ENCODE measurements at regions not wholly inside any gene's neighbourhood (a gene's known extent, or its start where the extent isn't known, plus 50 kb on each side); places are given as distances from the start of the nearest gene placed in this dataset.
"Not testable (repeated sequence)": the region's sequence is repeated elsewhere in the genome, so short reads cannot be mapped to it uniquely, and the experiment has no call there.

DNA sequence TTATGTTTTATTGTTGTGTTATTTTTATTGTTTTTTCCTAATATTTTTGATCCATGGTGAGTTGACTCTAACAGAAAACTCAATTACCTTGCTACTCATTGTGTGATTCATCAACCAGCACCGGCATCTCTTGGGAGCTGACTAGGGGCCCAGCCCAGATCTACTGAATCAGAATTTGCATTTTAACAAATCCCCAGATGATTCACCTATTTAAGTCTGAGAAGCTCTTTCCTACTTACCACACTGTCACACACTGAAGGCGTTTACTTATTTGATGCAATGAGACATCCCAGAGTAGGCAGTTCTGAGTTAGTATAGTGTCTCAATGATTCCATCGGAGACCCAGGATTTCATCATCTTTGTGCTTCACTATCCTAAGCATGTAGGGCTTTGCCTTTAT lies 416.6 kb downstream of the RWDD3 start:
- no peaks in the 10 kb centered on the region for H3K27me3 Mint-ChIP-seq
- H3K4me3 Mint-ChIP-seq: no peak overlapping the region
- peaks cover 11% of the 10 kb centered on the region for H3K9me3 Mint-ChIP-seq
- H3K4me1 Mint-ChIP-seq: no peaks in the 10 kb centered on the region
- H3K27ac Mint-ChIP-seq (ENCODE audit: low read depth): no peak overlapping the region
- peaks cover 2% of the 10 kb centered on the region for H3K36me3 Mint-ChIP-seq (ENCODE audit: insufficient read depth)
- ATAC-seq (replicated peaks; ENCODE audit: extremely low read depth, poor library complexity, severe bottlenecking) (no peak), DNase-seq (ENCODE audit: low spot score in 2 of 2) (no peak)

DNA sequence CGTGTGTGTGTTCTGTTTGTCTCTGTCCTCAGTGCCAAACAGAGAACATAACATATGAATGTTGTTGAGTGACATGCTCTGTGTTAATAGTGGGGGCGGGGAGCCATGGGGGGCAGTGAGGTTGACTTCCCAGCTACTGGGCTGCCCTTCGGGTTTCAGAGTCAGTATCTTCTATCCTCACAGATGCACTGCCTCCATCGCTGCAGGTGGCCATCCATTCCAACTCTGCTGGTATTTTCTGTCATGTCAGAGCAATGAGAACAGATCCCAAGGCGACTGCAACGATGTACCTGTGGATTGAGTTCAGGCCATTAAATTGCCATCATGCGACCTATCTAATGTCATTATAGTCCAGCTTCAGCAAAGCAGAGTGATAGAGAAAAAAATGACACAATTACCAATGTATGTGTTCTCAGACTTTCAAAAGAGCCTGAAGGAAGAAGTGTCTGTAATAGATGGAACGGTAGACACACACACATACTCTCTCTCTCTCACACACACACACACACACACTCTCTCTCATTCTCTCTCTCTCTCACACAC lies 418.5 kb downstream of the RWDD3 start:
- H3K9me3 Mint-ChIP-seq: peaks cover 11% of the 10 kb centered on the region

DNA sequence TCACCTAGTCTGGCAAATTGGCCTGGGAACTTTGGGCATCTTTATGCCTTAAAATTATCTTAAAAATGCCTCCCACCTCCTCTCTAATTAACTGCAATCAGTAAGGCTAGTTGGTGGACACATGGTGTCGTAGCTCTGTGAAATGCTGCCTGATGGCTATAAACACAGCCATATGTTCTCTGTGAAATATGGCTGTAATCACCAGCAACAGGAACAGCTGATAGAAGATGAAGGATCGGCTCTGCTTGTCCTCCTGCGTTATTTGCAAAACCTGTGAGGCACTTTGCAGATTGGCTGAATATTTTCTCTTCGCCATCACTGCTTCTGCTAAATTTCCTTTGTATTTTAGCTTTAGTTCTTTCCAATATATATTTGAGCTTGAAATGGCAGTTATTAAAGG lies 419.6 kb downstream of the RWDD3 start:
- Mint-ChIP-seq H3K27me3 (no peaks in the 10 kb centered on the region), H3K9me3 (peaks cover 11% of the 10 kb centered on the region), H3K27ac (ENCODE audit: low read depth) (no peak overlapping the region), H3K4me1 (no peaks in the 10 kb centered on the region), H3K4me3 (no peak overlapping the region), H3K36me3 (ENCODE audit: insufficient read depth) (peaks cover 2% of the 10 kb centered on the region)
- ATAC-seq (replicated peaks; ENCODE audit: extremely low read depth, poor library complexity, severe bottlenecking) (no peak), DNase-seq (ENCODE audit: low spot score in 2 of 2) (no peak)

More for the DNA sequence above, 418.5 kb downstream of the RWDD3 start:
- ATAC-seq (replicated peaks; ENCODE audit: extremely low read depth, poor library complexity, severe bottlenecking) (no peak), DNase-seq (ENCODE audit: low spot score in 2 of 2) (no peak)
- no peaks in the 10 kb centered on the region for H3K27me3 Mint-ChIP-seq
- peaks cover 2% of the 10 kb centered on the region for H3K36me3 Mint-ChIP-seq (ENCODE audit: insufficient read depth)
- no peaks in the 10 kb centered on the region for H3K4me1 Mint-ChIP-seq
- no peak overlapping the region for H3K27ac Mint-ChIP-seq (ENCODE audit: low read depth)
- no peak overlapping the region for H3K4me3 Mint-ChIP-seq

DNA sequence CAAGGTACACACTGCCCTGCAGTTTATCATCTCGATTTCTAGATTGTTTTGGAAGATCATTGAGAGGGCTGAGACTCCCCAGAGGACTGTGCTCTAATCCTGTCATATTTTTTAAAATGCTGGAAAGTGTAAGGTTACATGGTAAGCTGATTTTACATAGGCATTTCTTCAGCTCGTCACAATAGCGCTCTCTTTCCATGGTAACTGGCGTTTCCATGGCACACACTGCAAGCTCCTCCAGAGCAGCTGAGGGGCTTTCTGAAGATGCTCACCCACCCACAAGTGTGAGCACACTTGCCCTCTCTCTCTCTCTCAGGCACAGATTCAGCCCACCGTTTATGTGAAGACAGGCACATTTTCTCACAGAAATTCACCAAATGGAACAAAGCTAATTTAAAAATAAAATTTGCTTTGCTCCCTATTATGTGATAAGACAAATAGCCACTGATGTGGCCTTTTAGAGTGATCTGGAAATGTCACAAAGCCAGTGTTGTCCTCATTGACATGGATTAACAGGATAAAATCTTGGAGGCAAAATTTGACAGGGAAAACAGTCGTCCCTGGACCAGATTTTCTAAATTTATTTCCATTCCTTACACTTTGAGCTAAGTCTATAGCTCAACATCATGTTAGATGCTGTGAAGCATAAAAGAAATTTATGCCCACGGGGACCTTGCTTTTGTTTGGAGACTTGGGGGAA lies 421.5 kb downstream of the RWDD3 start:
- no peak for ATAC-seq (replicated peaks; ENCODE audit: extremely low read depth, poor library complexity, severe bottlenecking)
- Mint-ChIP-seq H3K27me3 (no peaks in the 10 kb centered on the region), H3K4me3 (no peak overlapping the region), H3K36me3 (ENCODE audit: insufficient read depth) (no peaks in the 10 kb centered on the region), H3K9me3 (peaks cover 11% of the 10 kb centered on the region), H3K4me1 (no peaks in the 10 kb centered on the region), H3K27ac (ENCODE audit: low read depth) (no peak overlapping the region)
- DNase-seq (ENCODE audit: low spot score in 2 of 2): no peak

DNA sequence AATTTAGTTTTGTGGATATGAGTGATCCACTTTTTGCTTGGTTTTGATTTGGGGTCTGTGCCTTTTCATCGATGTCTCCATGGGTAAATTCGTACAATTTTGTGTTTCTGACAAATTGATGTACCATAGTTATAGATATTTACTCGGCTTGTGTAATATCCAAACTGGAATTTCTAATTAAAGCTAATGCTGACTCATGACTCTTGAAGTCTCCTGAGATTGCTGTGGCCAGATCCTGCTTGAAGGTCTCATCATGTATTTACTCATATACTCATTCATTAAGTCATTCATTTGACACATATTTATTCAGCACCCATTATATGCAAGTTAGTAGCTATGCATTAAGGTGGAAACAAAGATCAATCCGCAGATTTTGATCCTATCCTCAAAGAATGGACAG lies 423.2 kb downstream of the RWDD3 start:
- H3K27me3 Mint-ChIP-seq: no peaks in the 10 kb centered on the region
- H3K4me3 Mint-ChIP-seq: no peak overlapping the region
- H3K9me3 Mint-ChIP-seq: peaks cover 5% of the 10 kb centered on the region
- no peak for ATAC-seq (replicated peaks; ENCODE audit: extremely low read depth, poor library complexity, severe bottlenecking)
- no peaks in the 10 kb centered on the region for H3K4me1 Mint-ChIP-seq
- DNase-seq (ENCODE audit: low spot score in 2 of 2): no peak
- no peak overlapping the region for H3K27ac Mint-ChIP-seq (ENCODE audit: low read depth)
- no peaks in the 10 kb centered on the region for H3K36me3 Mint-ChIP-seq (ENCODE audit: insufficient read depth)

DNA sequence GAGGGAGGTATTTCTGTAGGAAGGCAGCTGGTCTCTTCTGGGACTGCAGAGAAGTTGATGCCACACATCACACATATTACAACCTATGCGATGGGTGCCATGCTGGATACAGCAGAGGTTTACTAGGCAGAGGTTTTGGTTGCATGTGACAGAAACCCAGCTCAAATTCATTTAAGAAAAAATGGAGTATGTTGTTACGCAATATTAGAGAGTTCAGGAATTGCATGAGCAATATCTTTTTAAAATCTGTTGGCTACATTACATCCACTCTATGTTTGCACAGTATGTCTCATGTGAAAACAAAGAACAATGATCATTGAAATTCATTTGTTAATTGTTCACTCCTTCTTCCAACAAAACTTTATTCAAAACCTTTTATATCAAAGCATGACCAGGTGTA lies 425.2 kb downstream of the RWDD3 start:
- DNase-seq (ENCODE audit: low spot score in 2 of 2): no peak
- no peak overlapping the region for H3K27ac Mint-ChIP-seq (ENCODE audit: low read depth)
- ATAC-seq (replicated peaks; ENCODE audit: extremely low read depth, poor library complexity, severe bottlenecking): no peak
- no peaks in the 10 kb centered on the region for H3K9me3 Mint-ChIP-seq
- no peaks in the 10 kb centered on the region for H3K27me3 Mint-ChIP-seq
- no peaks in the 10 kb centered on the region for H3K36me3 Mint-ChIP-seq (ENCODE audit: insufficient read depth)
- H3K4me1 Mint-ChIP-seq: no peaks in the 10 kb centered on the region
- no peak overlapping the region for H3K4me3 Mint-ChIP-seq

DNA sequence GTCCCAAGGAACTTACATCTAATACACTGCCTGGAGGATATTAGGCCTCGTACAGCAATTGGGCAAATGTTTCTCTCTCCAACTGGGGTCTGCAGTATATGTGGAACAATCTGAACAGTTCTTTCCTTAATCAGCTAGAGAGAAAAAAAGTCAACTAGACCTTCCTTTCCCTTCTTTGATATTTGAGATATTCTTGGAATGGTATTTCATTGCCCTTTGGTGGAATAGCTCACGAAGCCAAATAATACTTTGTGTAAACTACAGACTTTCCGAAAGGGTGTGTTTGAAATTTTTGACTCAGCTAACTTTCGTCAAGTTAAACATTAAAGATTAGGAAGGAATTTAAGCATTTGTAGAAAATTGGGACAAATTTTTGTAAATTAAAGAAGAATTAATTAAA lies 425.6 kb downstream of the RWDD3 start:
- Mint-ChIP-seq H3K4me3 (no peak overlapping the region), H3K27me3 (no peaks in the 10 kb centered on the region), H3K27ac (ENCODE audit: low read depth) (no peak overlapping the region), H3K9me3 (no peaks in the 10 kb centered on the region), H3K4me1 (no peaks in the 10 kb centered on the region), H3K36me3 (ENCODE audit: insufficient read depth) (no peaks in the 10 kb centered on the region)
- ATAC-seq (replicated peaks; ENCODE audit: extremely low read depth, poor library complexity, severe bottlenecking): no peak
- DNase-seq (ENCODE audit: low spot score in 2 of 2): no peak

DNA sequence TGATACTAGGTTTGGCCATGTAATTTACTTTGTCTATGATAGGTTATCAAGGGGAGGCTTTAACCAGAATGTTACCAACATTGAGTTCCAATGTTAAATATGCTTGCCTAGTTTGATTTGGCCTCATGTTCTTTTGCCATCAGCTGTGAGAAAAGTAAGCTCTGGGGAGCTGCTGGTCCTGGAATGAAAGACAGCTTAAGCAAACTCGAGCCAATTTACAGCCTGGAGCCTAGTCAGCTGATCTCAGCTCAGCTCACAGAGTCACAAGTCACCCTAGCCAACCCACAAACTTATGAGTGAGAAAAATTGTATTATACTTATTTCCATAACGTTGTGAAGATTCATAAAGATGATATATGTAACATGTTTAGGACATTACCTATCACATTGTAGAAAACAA lies 426.7 kb downstream of the RWDD3 start:
- Mint-ChIP-seq H3K4me1 (no peaks in the 10 kb centered on the region), H3K4me3 (no peak overlapping the region), H3K27me3 (no peaks in the 10 kb centered on the region), H3K36me3 (ENCODE audit: insufficient read depth) (no peaks in the 10 kb centered on the region), H3K9me3 (no peaks in the 10 kb centered on the region), H3K27ac (ENCODE audit: low read depth) (no peak overlapping the region)
- no peak for ATAC-seq (replicated peaks; ENCODE audit: extremely low read depth, poor library complexity, severe bottlenecking)
- DNase-seq (ENCODE audit: low spot score in 2 of 2): no peak

DNA sequence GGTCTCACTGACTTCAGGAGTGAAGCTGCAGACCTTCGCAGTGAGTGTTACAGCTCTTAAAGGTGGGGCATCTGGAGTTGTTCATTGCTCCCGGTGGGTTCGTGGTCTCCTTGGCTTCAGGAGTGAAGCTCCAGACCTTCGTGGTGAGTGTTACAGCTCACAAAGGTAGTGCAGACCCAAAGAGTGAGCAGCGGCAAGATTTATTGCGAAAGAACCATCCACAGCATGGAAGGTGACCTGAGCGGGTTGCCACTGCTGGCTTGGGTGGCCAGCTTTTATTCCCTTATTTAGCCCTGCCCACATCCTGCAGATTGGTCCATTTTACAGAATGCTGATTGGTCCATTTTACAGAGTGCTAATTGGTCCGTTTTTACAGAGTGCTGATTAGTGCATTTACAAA lies 429.5 kb downstream of the RWDD3 start:
- H3K36me3 Mint-ChIP-seq (ENCODE audit: insufficient read depth); H3K27ac Mint-ChIP-seq (ENCODE audit: low read depth); H3K4me1 Mint-ChIP-seq; H3K9me3 Mint-ChIP-seq; ATAC-seq (replicated peaks; ENCODE audit: extremely low read depth, poor library complexity, severe bottlenecking); DNase-seq (ENCODE audit: low spot score in 2 of 2); H3K4me3 Mint-ChIP-seq; H3K27me3 Mint-ChIP-seq: not testable (repeated sequence)

DNA sequence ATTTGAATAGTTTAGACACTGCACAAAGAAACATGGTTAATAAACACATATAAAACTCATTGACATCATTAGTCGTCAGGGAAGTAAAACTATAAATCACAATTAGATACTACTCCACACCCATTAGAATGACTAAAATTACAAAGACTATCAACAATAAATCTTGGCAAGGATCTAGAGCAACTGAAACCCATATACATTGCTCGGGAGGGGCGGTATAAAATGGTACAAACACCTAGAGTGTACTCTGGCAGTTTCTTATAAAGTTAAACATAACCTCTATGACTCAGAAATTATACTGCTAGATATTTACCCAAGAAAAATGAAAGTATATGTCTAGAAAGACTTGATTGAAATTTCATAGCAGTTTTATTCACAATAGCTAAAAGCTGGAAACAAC lies 434.2 kb downstream of the RWDD3 start:
- ATAC-seq (replicated peaks; ENCODE audit: extremely low read depth, poor library complexity, severe bottlenecking): no peak
- H3K4me3 Mint-ChIP-seq: no peak overlapping the region
- H3K4me1 Mint-ChIP-seq: no peaks in the 10 kb centered on the region

DNA sequence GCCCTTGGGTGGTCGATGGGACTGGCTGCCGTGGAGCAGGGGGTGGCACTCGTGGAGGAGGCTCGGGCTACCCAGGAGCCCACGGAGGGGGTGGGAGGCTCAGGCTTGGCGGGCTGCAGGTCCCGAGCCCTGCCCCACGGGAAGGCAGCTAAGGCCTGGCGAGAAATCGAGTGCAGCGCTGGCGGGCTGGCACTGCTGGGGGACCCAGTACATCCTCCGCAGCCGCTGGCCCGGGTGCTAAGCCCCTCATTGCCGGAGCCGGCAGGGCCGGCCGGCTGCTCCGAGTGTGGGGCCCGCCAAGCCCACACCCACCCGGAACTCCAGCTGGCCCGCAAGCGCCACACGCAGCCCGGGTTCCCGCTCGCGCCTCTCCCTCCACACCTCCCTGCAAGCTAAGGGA lies 435.6 kb downstream of the RWDD3 start:
- not testable (repeated sequence) for H3K27me3 Mint-ChIP-seq; H3K4me1 Mint-ChIP-seq; H3K4me3 Mint-ChIP-seq; H3K36me3 Mint-ChIP-seq (ENCODE audit: insufficient read depth); DNase-seq (ENCODE audit: low spot score in 2 of 2); H3K27ac Mint-ChIP-seq (ENCODE audit: low read depth); ATAC-seq (replicated peaks; ENCODE audit: extremely low read depth, poor library complexity, severe bottlenecking)
- H3K9me3 Mint-ChIP-seq: peaks cover 14% of the 10 kb centered on the region

More for the DNA sequence above, 434.2 kb downstream of the RWDD3 start:
- Mint-ChIP-seq H3K27me3 (no peaks in the 10 kb centered on the region), H3K27ac (ENCODE audit: low read depth) (no peak overlapping the region), H3K9me3 (peaks cover 14% of the 10 kb centered on the region), H3K36me3 (ENCODE audit: insufficient read depth) (no peaks in the 10 kb centered on the region)
- no peak for DNase-seq (ENCODE audit: low spot score in 2 of 2)

DNA sequence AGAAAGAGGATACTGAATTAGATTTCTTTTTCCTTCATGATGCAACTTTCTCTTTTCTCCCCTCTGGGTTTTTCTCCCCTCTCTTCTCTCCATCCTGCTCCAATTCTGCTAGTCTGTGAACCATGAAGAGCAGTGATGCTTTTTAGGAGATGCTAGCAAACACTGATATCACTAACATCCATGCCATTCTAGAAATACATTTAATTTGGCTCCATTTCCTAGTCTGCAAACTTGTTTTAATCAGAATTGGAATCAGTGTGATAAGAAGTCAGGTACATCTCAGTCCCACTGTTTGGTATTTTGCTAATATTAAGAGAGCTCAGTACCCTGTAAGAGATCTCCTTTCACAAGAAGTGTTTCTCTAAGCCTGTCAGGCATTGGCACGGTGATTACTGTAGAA lies 437.1 kb downstream of the RWDD3 start:
- no peak for ATAC-seq (replicated peaks; ENCODE audit: extremely low read depth, poor library complexity, severe bottlenecking)
- Mint-ChIP-seq H3K27me3 (no peaks in the 10 kb centered on the region), H3K36me3 (ENCODE audit: insufficient read depth) (no peaks in the 10 kb centered on the region)

DNA sequence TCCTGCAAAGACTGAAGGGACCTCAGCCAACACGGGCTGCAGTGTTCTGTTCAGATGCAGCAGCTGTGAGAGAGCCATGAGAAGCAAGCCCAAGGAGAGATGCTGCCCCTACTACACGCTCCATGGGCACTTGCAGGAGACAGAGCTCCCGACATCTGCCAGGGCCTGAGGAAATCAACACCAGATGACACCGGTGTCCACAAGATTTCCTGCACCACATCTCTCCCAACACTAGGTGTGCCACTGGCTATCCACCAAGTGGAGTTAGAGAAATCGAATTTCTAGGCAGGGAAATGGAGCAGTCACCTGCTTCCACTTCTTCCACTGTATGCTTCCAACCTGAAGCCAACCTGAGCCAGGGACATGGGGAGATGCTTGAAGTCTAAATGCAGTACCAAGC lies 445.3 kb downstream of the RWDD3 start:
- Mint-ChIP-seq H3K36me3 (ENCODE audit: insufficient read depth) (no peaks in the 10 kb centered on the region), H3K27me3 (no peaks in the 10 kb centered on the region), H3K9me3 (peaks cover 6% of the 10 kb centered on the region), H3K27ac (ENCODE audit: low read depth) (no peak overlapping the region), H3K4me3 (no peak overlapping the region), H3K4me1 (no peaks in the 10 kb centered on the region)
- DNase-seq (ENCODE audit: low spot score in 2 of 2): no peak
- no peak for ATAC-seq (replicated peaks; ENCODE audit: extremely low read depth, poor library complexity, severe bottlenecking)

More for the DNA sequence above, 437.1 kb downstream of the RWDD3 start:
- no peaks in the 10 kb centered on the region for H3K4me1 Mint-ChIP-seq
- H3K9me3 Mint-ChIP-seq: peaks cover 14% of the 10 kb centered on the region
- no peak overlapping the region for H3K27ac Mint-ChIP-seq (ENCODE audit: low read depth)
- no peak overlapping the region for H3K4me3 Mint-ChIP-seq
- DNase-seq (ENCODE audit: low spot score in 2 of 2): no peak
